GM23338 (cell line): ENCODE measurements at regions not wholly inside any gene's neighbourhood (a gene's known extent, or its start where the extent isn't known, plus 50 kb on each side); places are given as distances from the start of the nearest gene placed in this dataset.

Source experiments
- ATAC-seq: fragments of 200-7000 bp; cut with Tn5 transposase; 3 replicates; pipeline ENCODE4 v1.9.1; 2020
- DNase-seq: peaks from one replicate; pipeline ENCODE4 v3.0.0-alpha.2; 2015; ENCODE audit warnings: low spot score
- H2AFZ ChIP-seq: fragments of 200-600 bp; sonication (generic); 2 replicates; pipeline ENCODE4 v1.8.0; 2016; ENCODE audit warnings: antibody characterized with exemption, mild to moderate bottlenecking, moderate library complexity
- H3F3A ChIP-seq: fragments of 200-600 bp; sonication (generic); replicated peaks from 2 replicates; pipeline ENCODE4 v1.8.0; 2017; ENCODE audit warnings: antibody characterized with exemption, mixed run types, low read depth
- H3K27ac ChIP-seq: fragments of 200-600 bp; sonication (generic); 2 replicates; pipeline ENCODE4 v1.6.1; 2016; ENCODE audit warnings: low read depth
- H3K27me3 ChIP-seq: fragments of 200-600 bp; sonication (generic); 2 replicates; pipeline ENCODE4 v1.8.0; 2016; ENCODE audit warnings: mild to moderate bottlenecking, mixed run types, moderate library complexity; ENCODE audit not compliant: insufficient read depth
- H3K36me3 ChIP-seq: fragments of 200-600 bp; sonication (generic); 2 replicates; pipeline ENCODE4 v1.8.0; 2016; ENCODE audit warnings: mild to moderate bottlenecking; ENCODE audit not compliant: insufficient read depth
- H3K4me1 ChIP-seq: fragments of 200-600 bp; sonication (generic); 2 replicates; pipeline ENCODE4 v1.8.0; 2016; ENCODE audit warnings: mild to moderate bottlenecking, moderate library complexity; ENCODE audit not compliant: insufficient read depth
- H3K4me2 ChIP-seq: fragments of 200-600 bp; sonication (generic); 2 replicates; pipeline ENCODE4 v1.7.1; 2017; ENCODE audit warnings: mixed run types
- H3K4me3 ChIP-seq: fragments of 200-600 bp; sonication (generic); 2 replicates; pipeline ENCODE4 v1.6.1; 2016; ENCODE audit warnings: mixed run types
- H3K79me2 ChIP-seq: fragments of 200-600 bp; sonication (generic); replicated peaks from 2 replicates; pipeline ENCODE4 v1.8.0; 2017; ENCODE audit warnings: mild to moderate bottlenecking; ENCODE audit not compliant: insufficient read depth
- H3K9me2 ChIP-seq: fragments of 200-600 bp; sonication (generic); 2 replicates; pipeline ENCODE4 v1.8.0; 2017; ENCODE audit not compliant: insufficient read depth
- H4K20me1 ChIP-seq: fragments of 200-600 bp; sonication (generic); replicated peaks from 2 replicates; pipeline ENCODE4 v1.8.0; 2017; ENCODE audit warnings: mild to moderate bottlenecking; ENCODE audit not compliant: insufficient read depth
- H3K27ac Mint-ChIP-seq: 2 replicates; pipeline ENCODE4 v1.8.0; 2020; ENCODE audit warnings: inconsistent platforms, mild to moderate bottlenecking, moderate library complexity, mixed read lengths
- H3K27me3 Mint-ChIP-seq: 3 replicates; pipeline ENCODE4 v1.8.0; 2022; ENCODE audit warnings: low read depth, mild to moderate bottlenecking, moderate library complexity, mixed read lengths, inconsistent platforms; ENCODE audit not compliant: insufficient read depth, poor library complexity
- H3K36me3 Mint-ChIP-seq: 3 replicates; pipeline ENCODE4 v1.8.0; 2021; ENCODE audit warnings: low read depth, mild to moderate bottlenecking, inconsistent platforms, moderate library complexity, mixed read lengths
- H3K4me1 Mint-ChIP-seq: 3 replicates; pipeline ENCODE4 v1.8.0; 2020; ENCODE audit warnings: mild to moderate bottlenecking, inconsistent platforms, mixed read lengths
- H3K4me3 Mint-ChIP-seq: 3 replicates; pipeline ENCODE4 v1.8.0; 2021; ENCODE audit warnings: moderate library complexity, mild to moderate bottlenecking, inconsistent platforms, mixed read lengths
- H3K9me3 Mint-ChIP-seq: 3 replicates; pipeline ENCODE4 v1.8.0; 2020; ENCODE audit warnings: moderate library complexity, mild to moderate bottlenecking, inconsistent platforms, mixed read lengths
- POLR2AphosphoS5 ChIP-seq: IDR thresholded peaks from 2 replicates; pipeline ENCODE4 v1.6.1; 2016; ENCODE audit warnings: antibody characterized with exemption, low read depth
- TF ChIP-seq, protein P1 (sequence below): fragments of 250-450 bp; sonication (Bioruptor Pico); IDR thresholded peaks from 2 replicates; pipeline ENCODE4 v1.5.0; 2020; ENCODE audit warnings: mild to moderate bottlenecking, moderate library complexity
- TF ChIP-seq, protein P2 (sequence below), 2 experiments: fragments of 200-600 bp in 1 of 2; sonication (generic) in 1 of 2; conservative IDR thresholded peaks; 2 replicates each; pipeline versions ENCODE4 v1.5.1 to v1.6.1; 2016 to 2017; ENCODE audit warnings: antibody characterized with exemption in 2 of 2, low read depth in 2 of 2, mild to moderate bottlenecking in 2 of 2, moderate library complexity in 1 of 2

DNA sequence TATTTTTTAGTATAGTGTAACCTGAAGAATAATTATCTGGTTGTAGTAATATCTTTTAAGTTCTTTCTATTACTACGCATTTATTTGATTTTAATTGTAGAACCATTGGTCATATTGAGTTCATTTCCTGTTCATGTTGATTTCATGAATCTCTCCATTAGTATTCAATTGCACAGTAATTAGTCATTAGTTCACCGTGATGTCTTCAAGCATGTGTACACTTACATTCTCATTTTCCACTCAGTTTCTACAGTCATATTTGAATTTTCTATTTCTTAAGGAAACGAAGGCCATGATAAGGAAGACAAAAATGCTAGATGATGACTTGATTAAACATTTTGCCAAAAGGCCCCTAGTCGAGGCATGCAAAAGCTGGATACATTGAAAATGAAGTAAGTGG, 333.7 kb upstream of the FANCL start (continued):
- TF ChIP-seq, protein P1, sequence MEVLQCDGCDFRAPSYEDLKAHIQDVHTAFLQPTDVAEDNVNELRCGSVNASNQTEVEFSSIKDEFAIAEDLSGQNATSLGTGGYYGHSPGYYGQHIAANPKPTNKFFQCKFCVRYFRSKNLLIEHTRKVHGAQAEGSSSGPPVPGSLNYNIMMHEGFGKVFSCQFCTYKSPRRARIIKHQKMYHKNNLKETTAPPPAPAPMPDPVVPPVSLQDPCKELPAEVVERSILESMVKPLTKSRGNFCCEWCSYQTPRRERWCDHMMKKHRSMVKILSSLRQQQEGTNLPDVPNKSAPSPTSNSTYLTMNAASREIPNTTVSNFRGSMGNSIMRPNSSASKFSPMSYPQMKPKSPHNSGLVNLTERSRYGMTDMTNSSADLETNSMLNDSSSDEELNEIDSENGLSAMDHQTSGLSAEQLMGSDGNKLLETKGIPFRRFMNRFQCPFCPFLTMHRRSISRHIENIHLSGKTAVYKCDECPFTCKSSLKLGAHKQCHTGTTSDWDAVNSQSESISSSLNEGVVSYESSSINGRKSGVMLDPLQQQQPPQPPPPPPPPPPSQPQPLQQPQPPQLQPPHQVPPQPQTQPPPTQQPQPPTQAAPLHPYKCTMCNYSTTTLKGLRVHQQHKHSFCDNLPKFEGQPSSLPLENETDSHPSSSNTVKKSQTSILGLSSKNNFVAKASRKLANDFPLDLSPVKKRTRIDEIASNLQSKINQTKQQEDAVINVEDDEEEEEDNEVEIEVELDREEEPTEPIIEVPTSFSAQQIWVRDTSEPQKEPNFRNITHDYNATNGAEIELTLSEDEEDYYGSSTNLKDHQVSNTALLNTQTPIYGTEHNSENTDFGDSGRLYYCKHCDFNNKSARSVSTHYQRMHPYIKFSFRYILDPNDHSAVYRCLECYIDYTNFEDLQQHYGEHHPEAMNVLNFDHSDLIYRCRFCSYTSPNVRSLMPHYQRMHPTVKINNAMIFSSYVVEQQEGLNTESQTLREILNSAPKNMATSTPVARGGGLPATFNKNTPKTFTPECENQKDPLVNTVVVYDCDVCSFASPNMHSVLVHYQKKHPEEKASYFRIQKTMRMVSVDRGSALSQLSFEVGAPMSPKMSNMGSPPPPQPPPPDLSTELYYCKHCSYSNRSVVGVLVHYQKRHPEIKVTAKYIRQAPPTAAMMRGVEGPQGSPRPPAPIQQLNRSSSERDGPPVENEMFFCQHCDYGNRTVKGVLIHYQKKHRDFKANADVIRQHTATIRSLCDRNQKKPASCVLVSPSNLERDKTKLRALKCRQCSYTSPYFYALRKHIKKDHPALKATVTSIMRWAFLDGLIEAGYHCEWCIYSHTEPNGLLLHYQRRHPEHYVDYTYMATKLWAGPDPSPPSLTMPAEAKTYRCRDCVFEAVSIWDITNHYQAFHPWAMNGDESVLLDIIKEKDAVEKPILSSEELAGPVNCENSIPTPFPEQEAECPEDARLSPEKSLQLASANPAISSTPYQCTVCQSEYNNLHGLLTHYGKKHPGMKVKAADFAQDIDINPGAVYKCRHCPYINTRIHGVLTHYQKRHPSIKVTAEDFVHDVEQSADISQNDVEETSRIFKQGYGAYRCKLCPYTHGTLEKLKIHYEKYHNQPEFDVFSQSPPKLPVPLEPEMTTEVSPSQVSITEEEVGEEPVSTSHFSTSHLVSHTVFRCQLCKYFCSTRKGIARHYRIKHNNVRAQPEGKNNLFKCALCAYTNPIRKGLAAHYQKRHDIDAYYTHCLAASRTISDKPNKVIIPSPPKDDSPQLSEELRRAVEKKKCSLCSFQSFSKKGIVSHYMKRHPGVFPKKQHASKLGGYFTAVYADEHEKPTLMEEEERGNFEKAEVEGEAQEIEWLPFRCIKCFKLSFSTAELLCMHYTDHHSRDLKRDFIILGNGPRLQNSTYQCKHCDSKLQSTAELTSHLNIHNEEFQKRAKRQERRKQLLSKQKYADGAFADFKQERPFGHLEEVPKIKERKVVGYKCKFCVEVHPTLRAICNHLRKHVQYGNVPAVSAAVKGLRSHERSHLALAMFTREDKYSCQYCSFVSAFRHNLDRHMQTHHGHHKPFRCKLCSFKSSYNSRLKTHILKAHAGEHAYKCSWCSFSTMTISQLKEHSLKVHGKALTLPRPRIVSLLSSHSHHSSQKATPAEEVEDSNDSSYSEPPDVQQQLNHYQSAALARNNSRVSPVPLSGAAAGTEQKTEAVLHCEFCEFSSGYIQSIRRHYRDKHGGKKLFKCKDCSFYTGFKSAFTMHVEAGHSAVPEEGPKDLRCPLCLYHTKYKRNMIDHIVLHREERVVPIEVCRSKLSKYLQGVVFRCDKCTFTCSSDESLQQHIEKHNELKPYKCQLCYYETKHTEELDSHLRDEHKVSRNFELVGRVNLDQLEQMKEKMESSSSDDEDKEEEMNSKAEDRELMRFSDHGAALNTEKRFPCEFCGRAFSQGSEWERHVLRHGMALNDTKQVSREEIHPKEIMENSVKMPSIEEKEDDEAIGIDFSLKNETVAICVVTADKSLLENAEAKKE (CRISPR knock-in tag) = no peak
- no peak for TF ChIP-seq POLR2AphosphoS5

DNA sequence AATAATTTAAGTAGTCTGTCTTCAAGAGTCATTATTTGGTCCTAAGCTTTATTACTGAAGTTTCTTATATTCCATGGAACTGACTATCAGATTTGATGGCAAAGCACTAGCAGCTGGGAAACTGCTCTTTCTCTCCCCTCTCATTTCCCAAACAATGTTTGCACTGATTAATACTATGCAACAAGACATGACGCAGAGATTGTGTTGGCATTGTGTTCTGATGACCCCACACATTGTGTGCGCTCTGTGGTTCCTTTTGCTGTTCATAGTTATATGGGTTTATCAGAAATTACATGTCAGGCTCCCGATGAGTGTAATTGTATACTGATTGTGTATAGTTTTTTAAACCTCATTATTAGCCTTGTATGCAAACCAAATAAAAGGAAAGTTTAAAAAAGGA, 331.6 kb upstream of the FANCL start:
- no peak overlapping the region for H3K4me2 ChIP-seq
- Mint-ChIP-seq H3K9me3 (peaks cover under 1% of the 10 kb centered on the region; the same call in 1 of the 3 replicates), H3K4me3 (no peak overlapping the region), H3K36me3 (no peaks in the 10 kb centered on the region), H3K4me1 (peaks cover 35% of the 10 kb centered on the region), H3K27ac (no peak overlapping the region), H3K27me3 (peaks cover 2% of the 10 kb centered on the region)
- ATAC-seq (no peak), DNase-seq (no peak)
- no peaks in the 10 kb centered on the region for H3K9me2 ChIP-seq
- H3K27me3 ChIP-seq = no peaks in the 10 kb centered on the region
- H3K36me3 ChIP-seq = no peaks in the 10 kb centered on the region
- no peak overlapping the region for H2AFZ ChIP-seq
- no peaks in the 10 kb centered on the region for H3F3A ChIP-seq
- peaks cover 27% of the 10 kb centered on the region for H3K4me1 ChIP-seq
- no peak overlapping the region for H3K4me3 ChIP-seq
- H4K20me1 ChIP-seq = no peaks in the 10 kb centered on the region
- no peaks in the 10 kb centered on the region for H3K79me2 ChIP-seq
- H3K27ac ChIP-seq = no peak overlapping the region
- TF ChIP-seq, protein P2, sequence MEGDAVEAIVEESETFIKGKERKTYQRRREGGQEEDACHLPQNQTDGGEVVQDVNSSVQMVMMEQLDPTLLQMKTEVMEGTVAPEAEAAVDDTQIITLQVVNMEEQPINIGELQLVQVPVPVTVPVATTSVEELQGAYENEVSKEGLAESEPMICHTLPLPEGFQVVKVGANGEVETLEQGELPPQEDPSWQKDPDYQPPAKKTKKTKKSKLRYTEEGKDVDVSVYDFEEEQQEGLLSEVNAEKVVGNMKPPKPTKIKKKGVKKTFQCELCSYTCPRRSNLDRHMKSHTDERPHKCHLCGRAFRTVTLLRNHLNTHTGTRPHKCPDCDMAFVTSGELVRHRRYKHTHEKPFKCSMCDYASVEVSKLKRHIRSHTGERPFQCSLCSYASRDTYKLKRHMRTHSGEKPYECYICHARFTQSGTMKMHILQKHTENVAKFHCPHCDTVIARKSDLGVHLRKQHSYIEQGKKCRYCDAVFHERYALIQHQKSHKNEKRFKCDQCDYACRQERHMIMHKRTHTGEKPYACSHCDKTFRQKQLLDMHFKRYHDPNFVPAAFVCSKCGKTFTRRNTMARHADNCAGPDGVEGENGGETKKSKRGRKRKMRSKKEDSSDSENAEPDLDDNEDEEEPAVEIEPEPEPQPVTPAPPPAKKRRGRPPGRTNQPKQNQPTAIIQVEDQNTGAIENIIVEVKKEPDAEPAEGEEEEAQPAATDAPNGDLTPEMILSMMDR (conservative IDR thresholded peaks at IDR 0.05; ENCODE audit: low read depth in 2 of 2) = no peak
